ENCODE measurements at regions not wholly inside any gene's neighbourhood (a gene's known extent, or its start where the extent isn't known, plus 50 kb on each side); places are given as distances from the start of the nearest gene placed in this dataset.
"Not testable (repeated sequence)": the region's sequence is repeated elsewhere in the genome, so short reads cannot be mapped to it uniquely, and the experiment has no call there.

DNA sequence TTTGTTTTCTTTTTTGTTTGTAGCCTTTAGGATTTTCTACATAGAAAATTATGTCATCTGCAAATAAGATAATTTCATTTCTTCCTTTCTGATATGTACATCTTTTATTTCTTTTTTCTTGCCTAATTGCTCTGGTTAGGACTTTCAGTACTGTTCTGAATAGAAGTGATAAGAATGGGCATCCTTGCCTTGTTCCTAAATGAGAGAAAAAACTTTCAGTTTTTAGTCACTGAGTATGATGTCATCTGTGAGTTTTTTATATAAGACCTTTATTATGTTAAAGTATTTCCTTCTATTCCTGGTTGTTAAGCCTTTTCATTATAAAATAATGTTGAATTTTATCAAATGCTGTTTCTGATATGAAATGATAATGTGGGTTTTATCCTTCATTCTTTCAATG lies 76.0 kb upstream of the SLC35F3 start:
- Histone ChIP-seq H2AFZ (ENCODE audit: low read length) (no peak overlapping the region), H3K4me3 (ENCODE audit: low read depth, low read length, poor library complexity, severe bottlenecking) (no peak overlapping the region), H3K27ac (ENCODE audit: low read depth, low read length, poor library complexity, severe bottlenecking) (no peak overlapping the region), H3K79me2 (ENCODE audit: insufficient read depth, low read depth, low read length) (no peaks in the 10 kb centered on the region), H3K4me1 (ENCODE audit: insufficient read depth, low read length, poor library complexity, severe bottlenecking) (no peaks in the 10 kb centered on the region), H3K9me2 (ENCODE audit: insufficient read depth, low read length) (no peaks in the 10 kb centered on the region), H3K4me2 (ENCODE audit: low read length) (no peak overlapping the region), H4K20me1 (ENCODE audit: insufficient read depth, low read length) (no peaks in the 10 kb centered on the region), H3K9me3 (ENCODE audit: low read length) (no peaks in the 10 kb centered on the region), H3K36me3 (ENCODE audit: insufficient read depth, low read length) (no peaks in the 10 kb centered on the region)
- intact Hi-C loops (cut with micrococcal nuclease; ENCODE audit: unreplicated experiment), result no loop called here
- ChIA-PET POLR2A (interaction anchor here (0.7 kb wide), 1 partner anchor 563 kb away, joined by 3 read pairs; no protein-coding TSS in a partner anchor), CTCF (ENCODE audit: unreplicated experiment) (no interaction called here)
- no peak for DNase-seq (ENCODE audit: low spot score)
- TF ChIP-seq, protein P1, sequence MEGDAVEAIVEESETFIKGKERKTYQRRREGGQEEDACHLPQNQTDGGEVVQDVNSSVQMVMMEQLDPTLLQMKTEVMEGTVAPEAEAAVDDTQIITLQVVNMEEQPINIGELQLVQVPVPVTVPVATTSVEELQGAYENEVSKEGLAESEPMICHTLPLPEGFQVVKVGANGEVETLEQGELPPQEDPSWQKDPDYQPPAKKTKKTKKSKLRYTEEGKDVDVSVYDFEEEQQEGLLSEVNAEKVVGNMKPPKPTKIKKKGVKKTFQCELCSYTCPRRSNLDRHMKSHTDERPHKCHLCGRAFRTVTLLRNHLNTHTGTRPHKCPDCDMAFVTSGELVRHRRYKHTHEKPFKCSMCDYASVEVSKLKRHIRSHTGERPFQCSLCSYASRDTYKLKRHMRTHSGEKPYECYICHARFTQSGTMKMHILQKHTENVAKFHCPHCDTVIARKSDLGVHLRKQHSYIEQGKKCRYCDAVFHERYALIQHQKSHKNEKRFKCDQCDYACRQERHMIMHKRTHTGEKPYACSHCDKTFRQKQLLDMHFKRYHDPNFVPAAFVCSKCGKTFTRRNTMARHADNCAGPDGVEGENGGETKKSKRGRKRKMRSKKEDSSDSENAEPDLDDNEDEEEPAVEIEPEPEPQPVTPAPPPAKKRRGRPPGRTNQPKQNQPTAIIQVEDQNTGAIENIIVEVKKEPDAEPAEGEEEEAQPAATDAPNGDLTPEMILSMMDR (conservative IDR thresholded peaks at IDR 0.05; ENCODE audit: low read length), result no peak
- TF ChIP-seq EZH2phosphoT487 (IDR thresholded peaks at IDR 0.05; ENCODE audit: borderline replicate concordance, low read depth, low read length), result no peak
- BruUV-seq (replicated peaks), result no TSS peak

- no TSS peak for BruUV-seq (replicated peaks)
- TF ChIP-seq, protein P1 (conservative IDR thresholded peaks at IDR 0.05; ENCODE audit: low read length), result no peak
- no peak for TF ChIP-seq EZH2phosphoT487 (IDR thresholded peaks at IDR 0.05; ENCODE audit: borderline replicate concordance, low read depth, low read length)
- Histone ChIP-seq H3K4me2 (ENCODE audit: low read length) (no peak overlapping the region), H3K9me3 (ENCODE audit: low read length) (no peaks in the 10 kb centered on the region), H3K27ac (ENCODE audit: low read depth, low read length, poor library complexity, severe bottlenecking) (no peak overlapping the region), H4K20me1 (ENCODE audit: insufficient read depth, low read length) (no peaks in the 10 kb centered on the region), H3K4me1 (ENCODE audit: insufficient read depth, low read length, poor library complexity, severe bottlenecking) (no peaks in the 10 kb centered on the region), H3K4me3 (ENCODE audit: low read depth, low read length, poor library complexity, severe bottlenecking) (no peak overlapping the region), H3K79me2 (ENCODE audit: insufficient read depth, low read depth, low read length) (no peaks in the 10 kb centered on the region), H2AFZ (ENCODE audit: low read length) (no peak overlapping the region), H3K36me3 (ENCODE audit: insufficient read depth, low read length) (no peaks in the 10 kb centered on the region), H3K9me2 (ENCODE audit: insufficient read depth, low read length) (no peaks in the 10 kb centered on the region)
- ChIA-PET POLR2A (interaction anchor here (1.1 kb wide), 1 partner anchor 11 kb away, joined by 4 read pairs; no protein-coding TSS in a partner anchor), CTCF (ENCODE audit: unreplicated experiment) (no interaction called here)
- DNase-seq (ENCODE audit: low spot score), result no peak
- intact Hi-C loops (cut with micrococcal nuclease; ENCODE audit: unreplicated experiment), result no loop called here
Measured at GRCh38 chr1:233834609-233835008, 69.9 kb upstream of the SLC35F3 start.

DNA sequence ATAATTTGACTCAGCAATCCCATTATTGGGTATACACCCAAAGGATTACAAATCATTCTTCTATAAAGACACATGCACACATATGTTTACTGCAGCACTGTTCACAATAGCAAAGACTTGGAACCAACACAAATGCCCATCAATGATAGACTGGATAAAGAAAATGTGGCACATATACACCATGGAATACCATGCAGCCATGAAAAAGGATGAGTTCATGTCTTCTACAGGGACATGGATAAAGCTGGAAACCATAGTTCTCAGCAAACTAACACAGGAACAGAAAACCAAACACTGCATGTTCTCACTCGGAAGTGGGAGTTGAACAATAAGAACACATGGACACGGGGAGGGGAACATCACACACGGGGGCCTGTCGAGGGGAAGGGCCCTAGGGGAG lies 66.3 kb upstream of the SLC35F3 start:
- intact Hi-C loops (cut with micrococcal nuclease; ENCODE audit: unreplicated experiment); H3K4me1 ChIP-seq (ENCODE audit: insufficient read depth, low read length, poor library complexity, severe bottlenecking); H3K9me3 ChIP-seq (ENCODE audit: low read length); H3K36me3 ChIP-seq (ENCODE audit: insufficient read depth, low read length); DNase-seq (ENCODE audit: low spot score); CTCF ChIA-PET (ENCODE audit: unreplicated experiment); H3K9me2 ChIP-seq (ENCODE audit: insufficient read depth, low read length); POLR2A ChIA-PET; H3K4me2 ChIP-seq (ENCODE audit: low read length); H3K4me3 ChIP-seq (ENCODE audit: low read depth, low read length, poor library complexity, severe bottlenecking); H3K79me2 ChIP-seq (ENCODE audit: insufficient read depth, low read depth, low read length); H3K27ac ChIP-seq (ENCODE audit: low read depth, low read length, poor library complexity, severe bottlenecking); H2AFZ ChIP-seq (ENCODE audit: low read length); H4K20me1 ChIP-seq (ENCODE audit: insufficient read depth, low read length); BruUV-seq (replicated peaks): not testable (repeated sequence)
